ENCODE measurements at regions not wholly inside any gene's neighbourhood (a gene's known extent, or its start where the extent isn't known, plus 50 kb on each side); places are given as distances from the start of the nearest gene placed in this dataset.

- TF ChIP-seq EP300 (IDR thresholded peaks at IDR 0.05; ENCODE audit: low read depth) (no peak), CTCF (IDR thresholded peaks at IDR 0.05) (no peak), POLR2A (IDR thresholded peaks at IDR 0.05) (no peak)
Observed at GRCh38 chr11:97332271-97332670, 942.5 kb downstream of the JRKL start.
